BJ (cell line): ENCODE measurements at regions not wholly inside any gene's neighbourhood (a gene's known extent, or its start where the extent isn't known, plus 50 kb on each side); places are given as distances from the start of the nearest gene placed in this dataset.

Experiments used
- CTCF ChIA-PET: fragments of 350-600 bp; formaldehyde crosslinking; extraction: SDS; loops from one replicate; lab custom pipeline; 2021; ENCODE audit warnings: antibody characterized with exemption, inconsistent platforms; lab: Yijun Ruan, JAX
- POLR2A ChIA-PET: fragments of 300-600 bp; sonication (Branson Sonifier 250); formaldehyde crosslinking; extraction: SDS; loops from one replicate; lab custom pipeline; 2021; ENCODE audit warnings: antibody characterized with exemption; lab: Charles Lee
- DNase-seq: peaks from one replicate; pipeline ENCODE4 v3.0.0-alpha.2; 2011; ENCODE audit warnings: low read depth
- H3K27me3 ChIP-seq: 2 replicates; pipeline ENCODE4 v1.6.0; 2011; ENCODE audit warnings: low read length; ENCODE audit not compliant: control insufficient read depth, insufficient read depth
- H3K36me3 ChIP-seq: 2 replicates; pipeline ENCODE4 v1.5.1; 2011; ENCODE audit warnings: low read length; ENCODE audit not compliant: control insufficient read depth, insufficient read depth
- H3K4me3 ChIP-seq: 2 replicates; pipeline ENCODE4 v1.5.1; 2011; ENCODE audit warnings: low read depth, mild to moderate bottlenecking, control low read depth, low read length
- TF ChIP-seq, protein P1 (sequence below): IDR thresholded peaks from 2 replicates; pipeline ENCODE4 v1.5.1; 2011; ENCODE audit warnings: low read depth, mild to moderate bottlenecking, control low read depth, inconsistent platforms, low read length, moderate library complexity; ENCODE audit not compliant: insufficient read depth

DNA sequence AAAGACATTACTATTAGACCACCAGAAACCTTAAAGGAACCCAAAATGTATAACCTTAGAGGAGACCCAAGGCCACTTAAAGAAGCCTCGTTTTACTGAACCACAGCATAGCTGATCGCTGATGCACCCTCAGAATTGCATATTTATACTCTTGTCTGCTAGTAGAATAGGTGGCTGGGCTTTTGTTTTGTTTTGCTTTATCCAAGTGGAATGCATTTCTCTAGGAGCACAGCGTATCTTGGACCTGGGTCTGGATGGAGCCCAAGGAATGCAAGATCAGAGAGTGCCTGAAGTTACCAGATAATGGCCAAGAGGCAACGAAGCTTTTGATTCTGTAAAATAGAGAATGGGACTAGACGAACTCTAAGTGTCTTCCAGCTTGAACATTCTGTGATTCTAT lies 129.2 kb upstream of the COL8A1 start:
- CTCF ChIA-PET: interaction anchor here (0.7 to 1.9 kb wide), 2 partner anchors 10 to 255 kb away, joined by 3 to 7 read pairs; no protein-coding TSS in a partner anchor
- H3K27me3 ChIP-seq: no peaks in the 10 kb centered on the region
- no peak overlapping the region for H3K4me3 ChIP-seq
- H3K36me3 ChIP-seq: no peaks in the 10 kb centered on the region
- peak; percentile 49 for DNase-seq
- TF ChIP-seq, protein P1, sequence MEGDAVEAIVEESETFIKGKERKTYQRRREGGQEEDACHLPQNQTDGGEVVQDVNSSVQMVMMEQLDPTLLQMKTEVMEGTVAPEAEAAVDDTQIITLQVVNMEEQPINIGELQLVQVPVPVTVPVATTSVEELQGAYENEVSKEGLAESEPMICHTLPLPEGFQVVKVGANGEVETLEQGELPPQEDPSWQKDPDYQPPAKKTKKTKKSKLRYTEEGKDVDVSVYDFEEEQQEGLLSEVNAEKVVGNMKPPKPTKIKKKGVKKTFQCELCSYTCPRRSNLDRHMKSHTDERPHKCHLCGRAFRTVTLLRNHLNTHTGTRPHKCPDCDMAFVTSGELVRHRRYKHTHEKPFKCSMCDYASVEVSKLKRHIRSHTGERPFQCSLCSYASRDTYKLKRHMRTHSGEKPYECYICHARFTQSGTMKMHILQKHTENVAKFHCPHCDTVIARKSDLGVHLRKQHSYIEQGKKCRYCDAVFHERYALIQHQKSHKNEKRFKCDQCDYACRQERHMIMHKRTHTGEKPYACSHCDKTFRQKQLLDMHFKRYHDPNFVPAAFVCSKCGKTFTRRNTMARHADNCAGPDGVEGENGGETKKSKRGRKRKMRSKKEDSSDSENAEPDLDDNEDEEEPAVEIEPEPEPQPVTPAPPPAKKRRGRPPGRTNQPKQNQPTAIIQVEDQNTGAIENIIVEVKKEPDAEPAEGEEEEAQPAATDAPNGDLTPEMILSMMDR: no peak
- POLR2A ChIA-PET: no interaction called here

DNA sequence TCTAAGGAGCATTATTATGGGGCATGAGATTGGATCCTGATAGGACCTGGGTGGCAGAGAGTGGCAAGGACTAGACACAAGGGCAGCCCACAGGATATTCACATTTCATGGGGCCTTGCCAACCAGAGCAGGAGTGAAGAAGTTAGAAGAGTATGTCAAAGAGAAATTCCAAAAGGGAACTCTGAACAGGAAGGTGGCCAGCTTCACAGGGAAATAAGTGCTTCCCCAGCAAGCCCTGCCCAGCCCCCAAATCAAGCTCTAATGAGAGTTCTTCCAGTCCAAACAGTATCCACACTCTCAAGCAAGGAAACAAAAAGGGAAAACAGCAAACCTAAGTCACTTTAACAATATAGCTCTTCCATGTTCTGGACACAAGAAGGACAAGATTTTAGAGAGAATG lies 130.2 kb upstream of the COL8A1 start:
- Histone ChIP-seq H3K27me3 (no peaks in the 10 kb centered on the region), H3K4me3 (no peak overlapping the region), H3K36me3 (no peaks in the 10 kb centered on the region)
- POLR2A ChIA-PET: no interaction called here
- CTCF ChIA-PET: interaction anchor here (1.9 kb wide), 1 partner anchor 9 kb away, joined by 7 read pairs; no protein-coding TSS in a partner anchor
- no peak for DNase-seq
- TF ChIP-seq, protein P1: no peak

DNA sequence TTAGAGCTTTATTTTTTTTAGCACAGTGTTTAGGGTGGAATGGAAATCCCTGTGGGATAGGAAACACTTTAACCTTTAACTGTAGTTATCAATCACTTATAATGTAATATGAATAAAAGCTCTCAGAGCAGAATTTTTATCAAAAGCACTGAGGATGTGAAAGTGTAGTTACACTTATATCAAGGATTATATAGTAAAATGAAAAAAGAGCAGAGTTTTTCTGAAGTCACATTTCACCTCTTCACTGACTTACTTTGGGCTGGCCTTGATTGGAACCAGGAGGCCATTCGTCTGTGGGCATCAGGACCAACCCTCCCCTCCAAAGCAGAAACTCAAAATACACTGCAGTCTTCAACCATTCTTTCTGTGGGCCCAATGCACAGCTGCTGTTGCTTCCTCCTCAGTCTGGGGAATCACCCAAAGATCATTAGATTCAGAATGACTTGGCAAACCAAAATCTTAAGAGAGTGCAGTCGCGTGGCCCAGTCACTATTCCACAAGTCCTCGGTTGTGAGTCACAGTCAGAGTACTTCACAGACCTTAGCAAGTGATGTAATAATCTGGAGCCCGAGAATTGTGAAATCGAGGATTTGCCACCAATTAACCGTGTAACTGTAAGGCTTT lies 132.6 kb upstream of the COL8A1 start:
- POLR2A ChIA-PET: no interaction called here

DNA sequence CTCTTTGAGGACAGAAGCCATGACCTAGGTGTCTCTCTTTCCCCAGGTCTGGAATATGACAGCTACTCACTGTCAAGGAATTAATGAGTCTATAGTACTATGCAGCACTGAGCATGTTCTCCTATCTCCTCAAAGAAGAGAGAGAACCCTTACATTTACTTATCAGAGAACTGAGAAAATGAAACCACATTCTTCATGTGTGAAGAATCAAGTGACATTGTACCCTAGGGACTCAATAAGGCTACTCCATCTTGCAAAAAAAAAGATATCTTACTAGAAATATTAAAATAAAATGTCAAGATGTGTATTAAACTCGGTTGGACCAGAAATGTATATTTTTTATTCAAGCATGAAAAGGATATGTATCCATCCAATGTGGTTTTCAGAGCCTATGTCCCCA lies 133.2 kb upstream of the COL8A1 start:
- POLR2A ChIA-PET: interaction anchor here (1.6 kb wide), 1 partner anchor 58 kb away, joined by 3 read pairs; no protein-coding TSS in a partner anchor
- CTCF ChIA-PET: no interaction called here
- DNase-seq: no peak
- TF ChIP-seq, protein P1: no peak
- Histone ChIP-seq H3K27me3 (no peaks in the 10 kb centered on the region), H3K4me3 (no peak overlapping the region), H3K36me3 (no peaks in the 10 kb centered on the region)

More for the DNA sequence above, 132.6 kb upstream of the COL8A1 start:
- CTCF ChIA-PET: no interaction called here
- H3K27me3 ChIP-seq: no peaks in the 10 kb centered on the region
- H3K4me3 ChIP-seq: no peak overlapping the region
- H3K36me3 ChIP-seq: no peaks in the 10 kb centered on the region
- peak; percentile 87 for DNase-seq
- TF ChIP-seq, protein P1: no peak

DNA sequence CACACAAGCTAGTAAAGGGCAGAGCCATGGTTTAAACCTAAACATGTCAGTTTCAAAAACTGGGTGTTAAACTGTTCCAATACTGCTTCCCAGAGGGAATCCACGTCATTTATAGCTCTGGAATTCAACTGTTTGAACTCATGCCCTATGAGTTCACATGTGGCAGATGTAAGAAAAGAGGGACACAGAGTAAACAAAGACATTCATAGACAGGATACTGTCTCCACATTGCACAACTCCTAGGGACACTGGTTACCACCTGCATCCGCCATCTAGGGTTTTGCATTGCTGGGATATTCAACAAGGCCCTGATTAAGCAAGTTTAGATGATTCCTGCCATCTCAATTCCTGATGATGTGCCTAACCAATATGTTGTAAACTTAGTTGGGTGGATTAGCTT lies 134.1 kb upstream of the COL8A1 start:
- no peaks in the 10 kb centered on the region for H3K27me3 ChIP-seq
- ChIA-PET POLR2A (interaction anchor here (0.5 to 1.9 kb wide), 3 partner anchors 59 to 375 kb away, joined by 3 to 5 read pairs (median 3); partner anchors contain the start of gene COL8A1), CTCF (interaction anchor here (0.6 to 2.1 kb wide), 4 partner anchors 24 to 765 kb away, joined by 3 to 8 read pairs (median 3); no protein-coding TSS in a partner anchor)
- TF ChIP-seq, protein P1: no peak
- H3K36me3 ChIP-seq: no peaks in the 10 kb centered on the region
- peak; percentile 43 for DNase-seq
- no peak overlapping the region for H3K4me3 ChIP-seq
